ENCODE measurements at regions not wholly inside any gene's neighbourhood (a gene's known extent, or its start where the extent isn't known, plus 50 kb on each side); places are given as distances from the start of the nearest gene placed in this dataset.
A peak's percentile ranks its signal among the peaks of the same experiment; 100 is the strongest.

GRCh38 chr3:39665441-39665840 is 144.0 kb upstream of the MYRIP start:
- Mint-ChIP-seq H3K9me3 (ENCODE audit: unreplicated experiment) (no peaks in the 10 kb centered on the region), H3K27me3 (ENCODE audit: insufficient read depth, unreplicated experiment) (peaks cover 14% of the 10 kb centered on the region), H3K4me3 (ENCODE audit: unreplicated experiment) (no peak overlapping the region), H3K4me1 (ENCODE audit: low read depth, unreplicated experiment) (no peaks in the 10 kb centered on the region), H3K36me3 (ENCODE audit: insufficient read depth, unreplicated experiment) (no peaks in the 10 kb centered on the region), H3K27ac (ENCODE audit: unreplicated experiment) (no peak overlapping the region)
- Histone ChIP-seq H3K9me3 (no peaks in the 10 kb centered on the region), H3K36me3 (ENCODE audit: control insufficient read depth, insufficient read depth, low read length) (no peaks in the 10 kb centered on the region), H3K4me3 (ENCODE audit: low read depth, low read length) (no peak overlapping the region), H3K4me1 (no peaks in the 10 kb centered on the region), H3K27me3 (replicated peaks; ENCODE audit: control insufficient read depth, insufficient read depth, low read length) (no peaks in the 10 kb centered on the region)
- no TSS peak for BruUV-seq (replicated peaks)
- ChIA-PET POLR2A (no interaction called here), CTCF (interaction anchor here (0.6 to 1.4 kb wide), 2 partner anchors 280 to 513 kb away, joined by 3 read pairs; no protein-coding TSS in a partner anchor)
- intact Hi-C loops (cut with micrococcal nuclease; ENCODE audit: unreplicated experiment): no loop called here
- TF ChIP-seq CTCF (IDR thresholded peaks at IDR 0.05; ENCODE audit: insufficient read depth in 1 of 2, low read depth in 1 of 2, low read length in 1 of 2, severe bottlenecking in 1 of 2, unreplicated experiment in 1 of 2): no peak
- no peak for DNase-seq

GRCh38 chr3:39668420-39668819 is 141.0 kb upstream of the MYRIP start:
- no peaks in the 10 kb centered on the region for H3K9me3 Mint-ChIP-seq (ENCODE audit: unreplicated experiment)
- peak; percentile 39 to 60 for TF ChIP-seq CTCF (IDR thresholded peaks at IDR 0.05; ENCODE audit: insufficient read depth in 1 of 2, low read depth in 1 of 2, low read length in 1 of 2, severe bottlenecking in 1 of 2, unreplicated experiment in 1 of 2)
- H3K27ac Mint-ChIP-seq (ENCODE audit: unreplicated experiment): no peak overlapping the region
- no peaks in the 10 kb centered on the region for H3K9me3 ChIP-seq
- H3K36me3 Mint-ChIP-seq (ENCODE audit: insufficient read depth, unreplicated experiment): no peaks in the 10 kb centered on the region
- no peaks in the 10 kb centered on the region for H3K4me1 ChIP-seq
- no peaks in the 10 kb centered on the region for H3K36me3 ChIP-seq (ENCODE audit: control insufficient read depth, insufficient read depth, low read length)
- H3K4me3 Mint-ChIP-seq (ENCODE audit: unreplicated experiment): no peak overlapping the region
- ChIA-PET CTCF (no interaction called here), POLR2A (no interaction called here)
- intact Hi-C loops (cut with micrococcal nuclease; ENCODE audit: unreplicated experiment): no loop called here
- no TSS peak for BruUV-seq (replicated peaks)
- H3K27me3 Mint-ChIP-seq (ENCODE audit: insufficient read depth, unreplicated experiment): peaks cover 11% of the 10 kb centered on the region
- DNase-seq: peak in 1 of 2 experiments; percentile 38
- H3K4me1 Mint-ChIP-seq (ENCODE audit: low read depth, unreplicated experiment): no peaks in the 10 kb centered on the region
- no peaks in the 10 kb centered on the region for H3K27me3 ChIP-seq (replicated peaks; ENCODE audit: control insufficient read depth, insufficient read depth, low read length)
- no peak overlapping the region for H3K4me3 ChIP-seq (ENCODE audit: low read depth, low read length)

- ChIA-PET CTCF (no interaction called here), POLR2A (no interaction called here)
- H3K4me1 ChIP-seq: no peaks in the 10 kb centered on the region
- no peak overlapping the region for H3K27ac Mint-ChIP-seq (ENCODE audit: unreplicated experiment)
- H3K4me1 Mint-ChIP-seq (ENCODE audit: low read depth, unreplicated experiment): no peaks in the 10 kb centered on the region
- intact Hi-C loops (cut with micrococcal nuclease; ENCODE audit: unreplicated experiment): no loop called here
- H3K4me3 Mint-ChIP-seq (ENCODE audit: unreplicated experiment): no peak overlapping the region
- BruUV-seq (replicated peaks): no TSS peak
- no peaks in the 10 kb centered on the region for H3K27me3 ChIP-seq (replicated peaks; ENCODE audit: control insufficient read depth, insufficient read depth, low read length)
- no peaks in the 10 kb centered on the region for H3K36me3 ChIP-seq (ENCODE audit: control insufficient read depth, insufficient read depth, low read length)
- H3K36me3 Mint-ChIP-seq (ENCODE audit: insufficient read depth, unreplicated experiment): no peaks in the 10 kb centered on the region
- DNase-seq: no peak
- peaks cover 2% of the 10 kb centered on the region for H3K27me3 Mint-ChIP-seq (ENCODE audit: insufficient read depth, unreplicated experiment)
- H3K9me3 Mint-ChIP-seq (ENCODE audit: unreplicated experiment): no peaks in the 10 kb centered on the region
- no peaks in the 10 kb centered on the region for H3K9me3 ChIP-seq
- no peak overlapping the region for H3K4me3 ChIP-seq (ENCODE audit: low read depth, low read length)
- TF ChIP-seq CTCF (IDR thresholded peaks at IDR 0.05; ENCODE audit: insufficient read depth in 1 of 2, low read depth in 1 of 2, low read length in 1 of 2, severe bottlenecking in 1 of 2, unreplicated experiment in 1 of 2): no peak
Observed at GRCh38 chr3:39671116-39671515, 138.3 kb upstream of the MYRIP start.

Data from Caco-2 (cell line).